IMR-90 (cell line): ENCODE measurements at regions not wholly inside any gene's neighbourhood (a gene's known extent, or its start where the extent isn't known, plus 50 kb on each side); places are given as distances from the start of the nearest gene placed in this dataset.

Source experiments
- ATAC-seq: fragments of 200-7000 bp; cut with Tn5 transposase; 2 replicates; pipeline ENCODE4 v1.9.1; 2020; ENCODE audit warnings: low read depth, mild to moderate bottlenecking, moderate library complexity
- BruUV-seq: library from RNA; stranded (reverse); fragments of 400-500 nt; replicated peaks from 2 replicates; lab custom pipeline; 2021; lab: Mats Ljungman, UMichigan
- CTCF ChIA-PET: fragments of 300-600 bp; formaldehyde crosslinking; extraction: SDS; loops from one replicate; lab custom pipeline; 2021; ENCODE audit warnings: antibody characterized with exemption; lab: Yijun Ruan, JAX
- POLR2A ChIA-PET: fragments of 300-600 bp; sonication (Branson Sonifier 250); formaldehyde crosslinking; loops from one replicate; lab custom pipeline; 2022; ENCODE audit warnings: antibody characterized with exemption; ENCODE audit not compliant: unreplicated experiment; lab: Charles Lee
- DNase-seq: peaks from one replicate; pipeline ENCODE4 v3.0.0; 2013
- H2AFZ ChIP-seq: replicated peaks from 2 replicates; pipeline ENCODE3; 2013; ENCODE audit warnings: low read length, mild to moderate bottlenecking; ENCODE audit not compliant: poor library complexity
- H2AK5ac ChIP-seq: 2 replicates; pipeline ENCODE4 v1.6.1; 2013; ENCODE audit warnings: low read depth, low read length, inconsistent platforms
- H2AK9ac ChIP-seq: replicated peaks from 2 replicates; pipeline ENCODE3; 2013; ENCODE audit warnings: mild to moderate bottlenecking, low read depth, low read length, moderate library complexity; ENCODE audit not compliant: poor library complexity
- H2BK120ac ChIP-seq: 2 replicates; pipeline ENCODE4 v1.6.1; 2013; ENCODE audit warnings: low read depth, low read length, inconsistent platforms
- H2BK15ac ChIP-seq: 3 replicates; pipeline ENCODE4 v1.6.1; 2013; ENCODE audit warnings: low read depth, low read length, inconsistent platforms
- H2BK20ac ChIP-seq: 2 replicates; pipeline ENCODE4 v1.6.1; 2013; ENCODE audit warnings: low read depth, mild to moderate bottlenecking, inconsistent platforms, low read length, moderate library complexity
- H2BK5ac ChIP-seq: 2 replicates; pipeline ENCODE4 v1.6.1; 2013; ENCODE audit warnings: mild to moderate bottlenecking, low read depth, low read length, inconsistent platforms; ENCODE audit not compliant: poor library complexity, severe bottlenecking
- H3K14ac ChIP-seq: replicated peaks from 2 replicates; pipeline ENCODE4 v1.6.1; 2013; ENCODE audit warnings: low read depth, low read length, inconsistent platforms
- H3K18ac ChIP-seq: 2 replicates; pipeline ENCODE4 v1.6.1; 2013; ENCODE audit warnings: low read depth, low read length, control low read depth
- H3K23ac ChIP-seq: 2 replicates; pipeline ENCODE4 v1.6.1; 2013; ENCODE audit warnings: low read depth, low read length, inconsistent platforms
- H3K27ac ChIP-seq: 2 replicates; pipeline ENCODE4 v1.5.1; 2013; ENCODE audit warnings: mild to moderate bottlenecking, control low read depth, low read length; ENCODE audit not compliant: insufficient read depth
- H3K27me3 ChIP-seq: 2 replicates; pipeline ENCODE4 v1.6.1; 2013; ENCODE audit warnings: low read length; ENCODE audit not compliant: control insufficient read depth, insufficient read depth
- H3K36me3 ChIP-seq: 2 replicates; pipeline ENCODE4 v1.6.1; 2013; ENCODE audit warnings: low read length, mixed read lengths; ENCODE audit not compliant: control insufficient read depth, insufficient read depth
- H3K4ac ChIP-seq: 2 replicates; pipeline ENCODE4 v1.6.1; 2013; ENCODE audit warnings: low read depth, low read length, inconsistent platforms
- H3K4me1 ChIP-seq: 2 replicates; pipeline ENCODE4 v1.6.1; 2013; ENCODE audit warnings: low read length, mixed read lengths; ENCODE audit not compliant: control insufficient read depth, insufficient read depth
- H3K4me2 ChIP-seq: 2 replicates; pipeline ENCODE4 v1.6.1; 2013; ENCODE audit warnings: low read depth, mild to moderate bottlenecking, control low read depth, low read length, moderate library complexity
- H3K4me3 ChIP-seq: 2 replicates; pipeline ENCODE4 v1.5.1; 2013; ENCODE audit warnings: low read depth, mild to moderate bottlenecking, control low read depth, low read length, moderate library complexity; ENCODE audit not compliant: insufficient read depth
- H3K56ac ChIP-seq: 2 replicates; pipeline ENCODE4 v1.6.1; 2013; ENCODE audit warnings: low read length, inconsistent platforms; ENCODE audit not compliant: insufficient read depth; ENCODE audit errors: extremely low read depth
- H3K79me1 ChIP-seq, 2 experiments: 2 replicates each; pipeline ENCODE4 v1.6.1; 2013; ENCODE audit warnings: low read length in 2 of 2, inconsistent platforms in 1 of 2, low read depth in 1 of 2
- H3K9ac ChIP-seq: 2 replicates; pipeline ENCODE4 v1.6.1; 2013; ENCODE audit warnings: low read depth, low read length, control low read depth
- H3K9me1 ChIP-seq: 2 replicates; pipeline ENCODE4 v1.6.1; 2013; ENCODE audit warnings: low read length, inconsistent platforms; ENCODE audit not compliant: insufficient read depth
- H3K9me3 ChIP-seq: 2 replicates; pipeline ENCODE4 v1.6.1; 2013; ENCODE audit warnings: low read length; ENCODE audit not compliant: control insufficient read depth, insufficient read depth
- H4K20me1 ChIP-seq: 2 replicates; pipeline ENCODE4 v1.6.1; 2013; ENCODE audit warnings: low read length, inconsistent platforms; ENCODE audit not compliant: insufficient read depth
- H4K5ac ChIP-seq: 2 replicates; pipeline ENCODE4 v1.6.1; 2013; ENCODE audit warnings: mild to moderate bottlenecking, low read depth, low read length, control low read depth
- H4K8ac ChIP-seq, 2 experiments: 2 replicates each; pipeline ENCODE4 v1.6.1; 2013; ENCODE audit warnings: low read depth in 2 of 2, low read length in 2 of 2, control low read depth in 1 of 2, inconsistent platforms in 1 of 2
- H4K91ac ChIP-seq: 2 replicates; pipeline ENCODE4 v1.6.1; 2013; ENCODE audit warnings: low read depth, low read length, inconsistent platforms; ENCODE audit not compliant: insufficient read depth
- BHLHE40 ChIP-seq: fragments of 150-350 bp; IDR thresholded peaks from 2 replicates; pipeline ENCODE4 v1.6.1; 2016; ENCODE audit warnings: mild to moderate bottlenecking, low read depth, low read length
- CEBPB ChIP-seq: IDR thresholded peaks from 2 replicates; pipeline ENCODE4 v1.6.1; 2012; ENCODE audit warnings: low read depth, low read length, improper control_type of control experiment
- CHD1 ChIP-seq: IDR thresholded peaks from 2 replicates; pipeline ENCODE4 v1.6.1; 2012; ENCODE audit warnings: low read depth, low read length, improper control_type of control experiment
- FOS ChIP-seq: fragments of 150-350 bp; IDR thresholded peaks from 2 replicates; pipeline ENCODE4 v1.6.1; 2016; ENCODE audit warnings: low read depth, low read length
- MAFK ChIP-seq: IDR thresholded peaks from 2 replicates; pipeline ENCODE4 v1.6.1; 2012; ENCODE audit warnings: low read depth, low read length, improper control_type of control experiment
- MAZ ChIP-seq: IDR thresholded peaks from 2 replicates; pipeline ENCODE4 v1.6.1; 2012; ENCODE audit warnings: low read depth, mild to moderate bottlenecking, low read length, improper control_type of control experiment, moderate library complexity, borderline replicate concordance
- MXI1 ChIP-seq: IDR thresholded peaks from 2 replicates; pipeline ENCODE4 v1.6.1; 2012; ENCODE audit warnings: low read depth, mild to moderate bottlenecking, low read length, moderate library complexity, borderline replicate concordance
- NFE2L2 ChIP-seq: fragments of 150-350 bp; IDR thresholded peaks from 2 replicates; pipeline ENCODE4 v1.6.1; 2016; ENCODE audit warnings: low read depth, mild to moderate bottlenecking, low read length
- POLR2A ChIP-seq: IDR thresholded peaks from 2 replicates; pipeline ENCODE4 v1.6.1; 2012; ENCODE audit warnings: mild to moderate bottlenecking, low read depth, low read length
- RAD21 ChIP-seq: IDR thresholded peaks from 2 replicates; pipeline ENCODE4 v1.6.1; 2012; ENCODE audit warnings: low read length, improper control_type of control experiment
- RCOR1 ChIP-seq: IDR thresholded peaks from 2 replicates; pipeline ENCODE4 v1.6.1; 2012; ENCODE audit warnings: mild to moderate bottlenecking, low read length, improper control_type of control experiment; ENCODE audit not compliant: insufficient replicate concordance
- RFX5 ChIP-seq: IDR thresholded peaks from 2 replicates; pipeline ENCODE4 v1.8.0; 2012; ENCODE audit warnings: low read depth, mild to moderate bottlenecking, low read length, moderate library complexity
- SMC3 ChIP-seq: fragments of 150-350 bp; IDR thresholded peaks from 2 replicates; pipeline ENCODE4 v1.6.1; 2016; ENCODE audit warnings: low read depth, mild to moderate bottlenecking, antibody characterized with exemption, low read length, moderate library complexity
- WGBS, 2 experiments: methylation state at CpG; one replicate each; pipeline versions ENCODE4 v1.1.5 to v1.1.7; 2013; ENCODE audit warnings: missing lambda C conversion rate in 2 of 2; ENCODE audit not compliant: insufficient read length in 1 of 2; ENCODE audit errors: extremely low coverage in 2 of 2; 5-methylcytosine and 5-hydroxymethylcytosine counted together
- dilution Hi-C: fragments of 300-500 bp; cut with HindIII; formaldehyde crosslinking; loops from one replicate; pipeline ENCODE4 v1.14.3; 2018; ENCODE audit warnings: low sequenced_read_pairs; ENCODE audit not compliant: unreplicated experiment
- in situ Hi-C: fragments of 300-500 bp; cut with MboI; formaldehyde crosslinking; loops from 3 replicates; pipeline ENCODE4 v1.14.3; 2019; ENCODE audit warnings: low sequenced_read_pairs, inconsistent platforms, mixed read lengths
- intact Hi-C: fragments of 100-400 bp; cut with micrococcal nuclease; formaldehyde crosslinking; loops from 2 replicates; pipeline ENCODE4 v1.10.0; 2022
- TF ChIP-seq, protein P1 (sequence below): conservative IDR thresholded peaks from 2 replicates; pipeline ENCODE4 v1.5.1; 2012; ENCODE audit warnings: mild to moderate bottlenecking, low read depth, low read length, improper control_type of control experiment
- TF ChIP-seq, protein P2 (sequence below): fragments of 150-350 bp; IDR thresholded peaks from 2 replicates; pipeline ENCODE4 v1.6.1; 2017; ENCODE audit warnings: mild to moderate bottlenecking, antibody characterized with exemption, low read length, low read depth
- TF ChIP-seq, protein P3 (sequence below): fragments of 150-350 bp; IDR thresholded peaks from 2 replicates; pipeline ENCODE4 v1.6.1; 2016; ENCODE audit warnings: low read depth, mild to moderate bottlenecking, low read length, moderate library complexity, borderline replicate concordance

DNA sequence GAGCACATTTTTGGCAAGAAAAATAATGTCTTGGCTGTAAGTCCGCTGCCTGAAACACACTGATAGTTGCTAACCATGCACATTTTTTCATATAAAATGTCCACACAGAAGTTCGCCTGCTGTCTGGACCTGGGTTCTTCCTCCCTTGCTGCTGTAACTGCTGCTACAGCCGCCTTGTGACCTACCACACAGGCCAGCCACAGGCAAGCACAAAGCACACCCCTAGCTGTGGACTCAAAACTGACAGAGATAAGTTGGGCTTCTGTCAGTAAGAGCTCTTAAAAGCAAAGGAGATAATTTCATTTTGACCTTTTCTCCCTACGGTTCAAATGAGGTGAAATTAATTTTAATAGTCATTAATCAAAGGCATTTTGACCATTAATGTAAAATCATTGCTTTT, 354.7 kb downstream of the OTUD1 start:
- Histone ChIP-seq H3K9me3 (peaks cover 13% of the 10 kb centered on the region), H2BK5ac (no peak overlapping the region), H3K14ac (no peak overlapping the region), H4K20me1 (no peaks in the 10 kb centered on the region), H3K4me2 (no peak overlapping the region), H4K5ac (no peak overlapping the region), H3K23ac (no peak overlapping the region), H3K4me1 (no peaks in the 10 kb centered on the region), H2AFZ (no peak overlapping the region), H2BK15ac (no peak overlapping the region), H2BK20ac (no peak overlapping the region), H3K4me3 (no peak overlapping the region), H4K91ac (no peak overlapping the region), H4K8ac (no peak overlapping the region), H3K56ac (no peak overlapping the region), H3K27ac (no peak overlapping the region), H2AK9ac (no peak overlapping the region), H3K27me3 (no peaks in the 10 kb centered on the region), H3K9me1 (no peaks in the 10 kb centered on the region), H3K9ac (no peak overlapping the region), H3K18ac (no peak overlapping the region), H3K4ac (no peak overlapping the region), H2BK120ac (no peak overlapping the region), H3K79me1 (no peaks in the 10 kb centered on the region), H2AK5ac (no peak overlapping the region), H3K36me3 (no peaks in the 10 kb centered on the region)
- TF ChIP-seq FOS (no peak), MXI1 (no peak), MAZ (no peak), MAFK (no peak), CEBPB (no peak), NFE2L2 (no peak), SMC3 (no peak), RFX5 (no peak), POLR2A (no peak), RAD21 (no peak), RCOR1 (no peak), BHLHE40 (no peak), CHD1 (no peak)
- TF ChIP-seq, protein P1, sequence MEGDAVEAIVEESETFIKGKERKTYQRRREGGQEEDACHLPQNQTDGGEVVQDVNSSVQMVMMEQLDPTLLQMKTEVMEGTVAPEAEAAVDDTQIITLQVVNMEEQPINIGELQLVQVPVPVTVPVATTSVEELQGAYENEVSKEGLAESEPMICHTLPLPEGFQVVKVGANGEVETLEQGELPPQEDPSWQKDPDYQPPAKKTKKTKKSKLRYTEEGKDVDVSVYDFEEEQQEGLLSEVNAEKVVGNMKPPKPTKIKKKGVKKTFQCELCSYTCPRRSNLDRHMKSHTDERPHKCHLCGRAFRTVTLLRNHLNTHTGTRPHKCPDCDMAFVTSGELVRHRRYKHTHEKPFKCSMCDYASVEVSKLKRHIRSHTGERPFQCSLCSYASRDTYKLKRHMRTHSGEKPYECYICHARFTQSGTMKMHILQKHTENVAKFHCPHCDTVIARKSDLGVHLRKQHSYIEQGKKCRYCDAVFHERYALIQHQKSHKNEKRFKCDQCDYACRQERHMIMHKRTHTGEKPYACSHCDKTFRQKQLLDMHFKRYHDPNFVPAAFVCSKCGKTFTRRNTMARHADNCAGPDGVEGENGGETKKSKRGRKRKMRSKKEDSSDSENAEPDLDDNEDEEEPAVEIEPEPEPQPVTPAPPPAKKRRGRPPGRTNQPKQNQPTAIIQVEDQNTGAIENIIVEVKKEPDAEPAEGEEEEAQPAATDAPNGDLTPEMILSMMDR = no peak
- TF ChIP-seq, protein P2, sequence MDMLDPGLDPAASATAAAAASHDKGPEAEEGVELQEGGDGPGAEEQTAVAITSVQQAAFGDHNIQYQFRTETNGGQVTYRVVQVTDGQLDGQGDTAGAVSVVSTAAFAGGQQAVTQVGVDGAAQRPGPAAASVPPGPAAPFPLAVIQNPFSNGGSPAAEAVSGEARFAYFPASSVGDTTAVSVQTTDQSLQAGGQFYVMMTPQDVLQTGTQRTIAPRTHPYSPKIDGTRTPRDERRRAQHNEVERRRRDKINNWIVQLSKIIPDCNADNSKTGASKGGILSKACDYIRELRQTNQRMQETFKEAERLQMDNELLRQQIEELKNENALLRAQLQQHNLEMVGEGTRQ = no peak
- TF ChIP-seq, protein P3, sequence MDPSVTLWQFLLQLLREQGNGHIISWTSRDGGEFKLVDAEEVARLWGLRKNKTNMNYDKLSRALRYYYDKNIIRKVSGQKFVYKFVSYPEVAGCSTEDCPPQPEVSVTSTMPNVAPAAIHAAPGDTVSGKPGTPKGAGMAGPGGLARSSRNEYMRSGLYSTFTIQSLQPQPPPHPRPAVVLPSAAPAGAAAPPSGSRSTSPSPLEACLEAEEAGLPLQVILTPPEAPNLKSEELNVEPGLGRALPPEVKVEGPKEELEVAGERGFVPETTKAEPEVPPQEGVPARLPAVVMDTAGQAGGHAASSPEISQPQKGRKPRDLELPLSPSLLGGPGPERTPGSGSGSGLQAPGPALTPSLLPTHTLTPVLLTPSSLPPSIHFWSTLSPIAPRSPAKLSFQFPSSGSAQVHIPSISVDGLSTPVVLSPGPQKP = no peak
- in situ Hi-C loops = no loop called here
- CTCF ChIA-PET = no interaction called here
- BruUV-seq = no TSS peak
- WGBS, 2 experiments = 0% methylated on average over 1 of the region's 4 CpGs; no CpG with 5 or more reads in 1 of the 2 experiments
- DNase-seq = no peak
- POLR2A ChIA-PET = no interaction called here
- intact Hi-C loops = no loop called here
- no peak for ATAC-seq
- dilution Hi-C loops = no loop called here
